ENCODE measurements at regions not wholly inside any gene's neighbourhood (a gene's known extent, or its start where the extent isn't known, plus 50 kb on each side); places are given as distances from the start of the nearest gene placed in this dataset.

- ATAC-seq (ENCODE audit: low read depth in 2 of 2) (no peak), DNase-seq (no peak)
- Mint-ChIP-seq H3K4me3 (no peak overlapping the region), H3K27ac (no peak overlapping the region), H3K27me3 (no peaks in the 10 kb centered on the region), H3K36me3 (no peaks in the 10 kb centered on the region), H3K9me3 (peaks cover 0 to 4% (median 0%) of the 10 kb centered on the region in 7 donors), H3K4me1 (no peaks in the 10 kb centered on the region)
Observed at GRCh38 chr13:105349082-105349723, 1186.3 kb downstream of the EFNB2 start.

- Mint-ChIP-seq H3K27me3 (no peaks in the 10 kb centered on the region), H3K27ac (no peak overlapping the region), H3K4me1 (no peaks in the 10 kb centered on the region), H3K9me3 (peaks cover 0 to 9% (median 0%) of the 10 kb centered on the region in 7 donors), H3K4me3 (no peak overlapping the region), H3K36me3 (no peaks in the 10 kb centered on the region)
- ATAC-seq (ENCODE audit: low read depth in 2 of 2) (no peak), DNase-seq (no peak)
Observed at GRCh38 chr13:105346141-105346775, 1189.2 kb downstream of the EFNB2 start.

GRCh38 chr13:105345730-105346129 lies 1189.7 kb downstream of the EFNB2 start:
- H3K4me3 Mint-ChIP-seq, result no peak overlapping the region
- H3K27ac Mint-ChIP-seq, result no peak overlapping the region
- H3K4me1 Mint-ChIP-seq, result no peaks in the 10 kb centered on the region
- DNase-seq (no peak), ATAC-seq (ENCODE audit: low read depth in 2 of 2) (no peak)
- no peaks in the 10 kb centered on the region for H3K27me3 Mint-ChIP-seq
- peaks cover 0 to 9% (median 0%) of the 10 kb centered on the region in 7 donors for H3K9me3 Mint-ChIP-seq
- no peaks in the 10 kb centered on the region for H3K36me3 Mint-ChIP-seq

- no peak for ATAC-seq (ENCODE audit: low read depth in 2 of 2)
- Mint-ChIP-seq H3K27ac (peak overlapping the region in 1 of 6 donors; percentile 29), H3K4me3 (no peak overlapping the region), H3K4me1 (no peaks in the 10 kb centered on the region), H3K27me3 (no peaks in the 10 kb centered on the region), H3K36me3 (no peaks in the 10 kb centered on the region), H3K9me3 (peaks cover 0 to 9% (median 0%) of the 10 kb centered on the region in 7 donors)
- DNase-seq, result no peak
Observed at GRCh38 chr13:105345131-105345530, 1190.3 kb downstream of the EFNB2 start.

- DNase-seq (no peak), ATAC-seq (ENCODE audit: low read depth in 2 of 2) (no peak)
- Mint-ChIP-seq H3K9me3 (peaks cover 0 to 9% (median 0%) of the 10 kb centered on the region in 7 donors), H3K36me3 (no peaks in the 10 kb centered on the region), H3K4me1 (no peaks in the 10 kb centered on the region), H3K27ac (no peak overlapping the region), H3K27me3 (no peaks in the 10 kb centered on the region), H3K4me3 (no peak overlapping the region)
Observed at GRCh38 chr13:105343134-105343806, 1192.2 kb downstream of the EFNB2 start.

- Mint-ChIP-seq H3K27ac (no peak overlapping the region), H3K27me3 (no peaks in the 10 kb centered on the region), H3K4me1 (no peaks in the 10 kb centered on the region), H3K36me3 (no peaks in the 10 kb centered on the region), H3K9me3 (peaks cover 0 to 9% (median 0%) of the 10 kb centered on the region in 7 donors), H3K4me3 (no peak overlapping the region)
- DNase-seq, result no peak
- ATAC-seq (ENCODE audit: low read depth in 2 of 2), result no peak
Observed at GRCh38 chr13:105342281-105342820, 1193.1 kb downstream of the EFNB2 start.

- H3K9me3 Mint-ChIP-seq, result peaks cover 0 to 9% (median 0%) of the 10 kb centered on the region in 7 donors
- no peaks in the 10 kb centered on the region for H3K27me3 Mint-ChIP-seq
- no peak overlapping the region for H3K4me3 Mint-ChIP-seq
- no peak overlapping the region for H3K27ac Mint-ChIP-seq
- no peaks in the 10 kb centered on the region for H3K4me1 Mint-ChIP-seq
- DNase-seq (no peak), ATAC-seq (ENCODE audit: low read depth in 2 of 2) (no peak)
- no peaks in the 10 kb centered on the region for H3K36me3 Mint-ChIP-seq
Observed at GRCh38 chr13:105341758-105342157, 1193.7 kb downstream of the EFNB2 start.

- peaks cover 0 to 9% (median 0%) of the 10 kb centered on the region in 7 donors for H3K9me3 Mint-ChIP-seq
- peak overlapping the region in 1 of 8 donors; percentile 22 for H3K4me3 Mint-ChIP-seq
- ATAC-seq (ENCODE audit: low read depth in 2 of 2) (no peak), DNase-seq (no peak)
- H3K36me3 Mint-ChIP-seq, result no peaks in the 10 kb centered on the region
- no peaks in the 10 kb centered on the region for H3K27me3 Mint-ChIP-seq
- no peak overlapping the region for H3K27ac Mint-ChIP-seq
- no peaks in the 10 kb centered on the region for H3K4me1 Mint-ChIP-seq
Observed at GRCh38 chr13:105341256-105341655, 1194.2 kb downstream of the EFNB2 start.

GRCh38 chr13:105340061-105340606 lies 1195.3 kb downstream of the EFNB2 start:
- no peak for DNase-seq
- Mint-ChIP-seq H3K36me3 (no peaks in the 10 kb centered on the region), H3K27ac (no peak overlapping the region), H3K9me3 (peaks cover 0 to 9% (median 0%) of the 10 kb centered on the region in 7 donors), H3K27me3 (no peaks in the 10 kb centered on the region), H3K4me1 (no peaks in the 10 kb centered on the region), H3K4me3 (no peak overlapping the region)
- no peak for ATAC-seq (ENCODE audit: low read depth in 2 of 2)

GRCh38 chr13:105338773-105339172 lies 1196.7 kb downstream of the EFNB2 start:
- Mint-ChIP-seq H3K27me3 (no peaks in the 10 kb centered on the region), H3K4me3 (no peak overlapping the region), H3K9me3 (peaks cover 0 to 9% (median 2%) of the 10 kb centered on the region in 7 donors), H3K4me1 (no peaks in the 10 kb centered on the region), H3K36me3 (no peaks in the 10 kb centered on the region), H3K27ac (no peak overlapping the region)
- ATAC-seq (ENCODE audit: low read depth in 2 of 2) (no peak), DNase-seq (no peak)

GRCh38 chr13:105338006-105338405 lies 1197.5 kb downstream of the EFNB2 start:
- DNase-seq (no peak), ATAC-seq (ENCODE audit: low read depth in 2 of 2) (no peak)
- H3K4me3 Mint-ChIP-seq, result no peak overlapping the region
- no peak overlapping the region for H3K27ac Mint-ChIP-seq
- H3K9me3 Mint-ChIP-seq, result peaks cover 0 to 9% (median 2%) of the 10 kb centered on the region in 7 donors
- no peaks in the 10 kb centered on the region for H3K27me3 Mint-ChIP-seq
- H3K36me3 Mint-ChIP-seq, result no peaks in the 10 kb centered on the region
- no peaks in the 10 kb centered on the region for H3K4me1 Mint-ChIP-seq

- no peak for DNase-seq
- Mint-ChIP-seq H3K4me3 (no peak overlapping the region), H3K36me3 (no peaks in the 10 kb centered on the region), H3K27ac (no peak overlapping the region), H3K4me1 (no peaks in the 10 kb centered on the region), H3K27me3 (no peaks in the 10 kb centered on the region), H3K9me3 (peaks cover 0 to 8% (median 1%) of the 10 kb centered on the region in 7 donors)
- ATAC-seq (ENCODE audit: low read depth in 2 of 2), result no peak
Observed at GRCh38 chr13:105336706-105337576, 1198.5 kb downstream of the EFNB2 start.

GRCh38 chr13:105334211-105334610 lies 1201.3 kb downstream of the EFNB2 start:
- H3K27me3 Mint-ChIP-seq, result no peaks in the 10 kb centered on the region
- peaks cover 2 to 11% (median 5%) of the 10 kb centered on the region in 7 donors for H3K9me3 Mint-ChIP-seq
- DNase-seq (no peak), ATAC-seq (ENCODE audit: low read depth in 2 of 2) (no peak)
- no peak overlapping the region for H3K27ac Mint-ChIP-seq
- no peak overlapping the region for H3K4me3 Mint-ChIP-seq
- H3K36me3 Mint-ChIP-seq, result no peaks in the 10 kb centered on the region
- no peaks in the 10 kb centered on the region for H3K4me1 Mint-ChIP-seq

All from naive B cell (primary cell).